ENCODE measurements at regions not wholly inside any gene's neighbourhood (a gene's known extent, or its start where the extent isn't known, plus 50 kb on each side); places are given as distances from the start of the nearest gene placed in this dataset.

- Mint-ChIP-seq H3K36me3 (ENCODE audit: unreplicated experiment) (no peaks in the 10 kb centered on the region), H3K4me3 (ENCODE audit: unreplicated experiment) (no peak overlapping the region), H3K27ac (ENCODE audit: unreplicated experiment) (no peak overlapping the region), H3K9me3 (ENCODE audit: unreplicated experiment) (peaks cover 4% of the 10 kb centered on the region), H3K4me1 (ENCODE audit: unreplicated experiment) (no peaks in the 10 kb centered on the region), H3K27me3 (ENCODE audit: unreplicated experiment) (no peaks in the 10 kb centered on the region)
- DNase-seq (ENCODE audit: extremely low spot score, unreplicated experiment): no peak
- no peak for TF ChIP-seq CTCF (IDR thresholded peaks at IDR 0.05)
Measured at GRCh38 chr12:33310471-33310870, 129.1 kb downstream of the SYT10 start.

- Mint-ChIP-seq H3K4me1 (ENCODE audit: unreplicated experiment) (no peaks in the 10 kb centered on the region), H3K36me3 (ENCODE audit: unreplicated experiment) (no peaks in the 10 kb centered on the region), H3K27me3 (ENCODE audit: unreplicated experiment) (no peaks in the 10 kb centered on the region), H3K9me3 (ENCODE audit: unreplicated experiment) (peaks cover 16% of the 10 kb centered on the region), H3K27ac (ENCODE audit: unreplicated experiment) (no peak overlapping the region), H3K4me3 (ENCODE audit: unreplicated experiment) (no peak overlapping the region)
- TF ChIP-seq CTCF (IDR thresholded peaks at IDR 0.05): no peak
- no peak for DNase-seq (ENCODE audit: extremely low spot score, unreplicated experiment)
Measured at GRCh38 chr12:33304176-33304575, 135.4 kb downstream of the SYT10 start.

GRCh38 chr12:33296529-33296928, 143.1 kb downstream of the SYT10 start:
- Mint-ChIP-seq H3K27me3 (ENCODE audit: unreplicated experiment) (no peaks in the 10 kb centered on the region), H3K36me3 (ENCODE audit: unreplicated experiment) (no peaks in the 10 kb centered on the region), H3K4me1 (ENCODE audit: unreplicated experiment) (no peaks in the 10 kb centered on the region), H3K27ac (ENCODE audit: unreplicated experiment) (no peak overlapping the region), H3K4me3 (ENCODE audit: unreplicated experiment) (no peak overlapping the region), H3K9me3 (ENCODE audit: unreplicated experiment) (peaks cover 31% of the 10 kb centered on the region)
- no peak for TF ChIP-seq CTCF (IDR thresholded peaks at IDR 0.05)
- DNase-seq (ENCODE audit: extremely low spot score, unreplicated experiment): no peak

- Mint-ChIP-seq H3K4me1 (ENCODE audit: unreplicated experiment) (no peaks in the 10 kb centered on the region), H3K9me3 (ENCODE audit: unreplicated experiment) (peaks cover 9% of the 10 kb centered on the region), H3K27ac (ENCODE audit: unreplicated experiment) (no peak overlapping the region), H3K36me3 (ENCODE audit: unreplicated experiment) (no peaks in the 10 kb centered on the region), H3K27me3 (ENCODE audit: unreplicated experiment) (no peaks in the 10 kb centered on the region), H3K4me3 (ENCODE audit: unreplicated experiment) (no peak overlapping the region)
- no peak for DNase-seq (ENCODE audit: extremely low spot score, unreplicated experiment)
- TF ChIP-seq CTCF (IDR thresholded peaks at IDR 0.05): no peak
Measured at GRCh38 chr12:33290703-33291102, 148.9 kb downstream of the SYT10 start.

GRCh38 chr12:33283054-33283453, 156.6 kb downstream of the SYT10 start:
- Mint-ChIP-seq H3K4me1 (ENCODE audit: unreplicated experiment) (no peaks in the 10 kb centered on the region), H3K9me3 (ENCODE audit: unreplicated experiment) (peaks cover 46% of the 10 kb centered on the region), H3K36me3 (ENCODE audit: unreplicated experiment) (no peaks in the 10 kb centered on the region), H3K4me3 (ENCODE audit: unreplicated experiment) (no peak overlapping the region), H3K27ac (ENCODE audit: unreplicated experiment) (no peak overlapping the region), H3K27me3 (ENCODE audit: unreplicated experiment) (no peaks in the 10 kb centered on the region)
- DNase-seq (ENCODE audit: extremely low spot score, unreplicated experiment): no peak
- no peak for TF ChIP-seq CTCF (IDR thresholded peaks at IDR 0.05)
